ENCODE measurements at regions not wholly inside any gene's neighbourhood (a gene's known extent, or its start where the extent isn't known, plus 50 kb on each side); places are given as distances from the start of the nearest gene placed in this dataset.

GRCh38 chr16:82248677-82249076, 78.7 kb upstream of the MPHOSPH6 start:
- Histone ChIP-seq H3K4me1 (no peaks in the 10 kb centered on the region), H3K27me3 (peaks cover 0 to 2% (median 0%) of the 10 kb centered on the region in 4 donors), H3K27ac (no peak overlapping the region), H3K4me3 (no peak overlapping the region), H3K36me3 (no peaks in the 10 kb centered on the region), H3K9me3 (no peaks in the 10 kb centered on the region)
- TF ChIP-seq CTCF (IDR thresholded peaks at IDR 0.05): no peak
- no peak for FAIRE-seq
- ATAC-seq: no peak
- WGBS, 2 donors: 40 to 47% methylated on average over 1 of the region's 1 CpG
- intact Hi-C loops (cut with DNase I): no loop called here
- no peak for DNase-seq

DNA sequence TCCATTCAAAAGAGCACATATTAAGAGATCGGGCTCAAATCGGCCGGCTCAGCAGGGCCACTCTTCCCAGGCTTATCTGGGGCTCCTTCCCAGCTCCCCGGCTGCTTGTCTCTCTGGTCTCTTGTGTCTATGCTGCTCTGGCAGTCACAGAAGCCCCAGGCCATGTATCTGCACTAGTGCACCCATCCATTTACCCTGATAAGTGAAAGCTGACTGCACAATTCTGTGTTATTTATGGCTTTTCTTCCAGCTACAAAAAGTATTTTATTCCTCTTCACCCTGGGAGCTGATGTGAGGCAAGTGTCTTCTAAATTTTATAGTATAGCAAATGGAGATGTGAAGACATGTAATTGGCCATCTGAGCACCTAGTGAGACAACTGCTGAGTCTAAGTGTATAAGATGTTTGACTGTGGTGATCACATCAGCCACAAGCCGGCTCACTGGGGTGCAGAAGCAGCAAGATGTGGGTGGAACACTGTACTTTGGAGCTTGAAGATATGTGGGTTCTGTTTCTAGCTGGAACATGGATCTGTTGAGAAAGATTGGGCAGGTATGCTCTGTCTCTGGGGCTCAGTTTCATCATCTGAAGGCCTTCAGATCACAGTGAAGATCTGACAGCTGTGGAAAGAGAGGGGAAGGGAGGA, 78.1 kb upstream of the MPHOSPH6 start:
- Histone ChIP-seq H3K4me3 (no peak overlapping the region), H3K27me3 (no peaks in the 10 kb centered on the region), H3K4me1 (no peaks in the 10 kb centered on the region), H3K9me3 (no peaks in the 10 kb centered on the region), H3K27ac (no peak overlapping the region), H3K36me3 (no peaks in the 10 kb centered on the region)
- FAIRE-seq: no peak
- TF ChIP-seq CTCF (IDR thresholded peaks at IDR 0.05): no peak
- no peak for DNase-seq
- no peak for ATAC-seq
- WGBS, 2 donors: 50 to 75% methylated on average over 5 of the region's 5 CpGs
- intact Hi-C loops (cut with DNase I): no loop called here

- WGBS, 2 donors: 77 to 85% methylated on average over 9 of the region's 9 CpGs
- no peaks in the 10 kb centered on the region for H3K27me3 ChIP-seq
- H3K9me3 ChIP-seq: no peaks in the 10 kb centered on the region
- no peak for FAIRE-seq
- no peak overlapping the region for H3K27ac ChIP-seq
- H3K36me3 ChIP-seq: no peaks in the 10 kb centered on the region
- DNase-seq: no peak
- TF ChIP-seq CTCF (IDR thresholded peaks at IDR 0.05): no peak
- H3K4me3 ChIP-seq: no peak overlapping the region
- H3K4me1 ChIP-seq: no peaks in the 10 kb centered on the region
- no peak for ATAC-seq
- intact Hi-C loops (cut with DNase I): no loop called here
Measured at GRCh38 chr16:82242201-82242600, 72.2 kb upstream of the MPHOSPH6 start.

GRCh38 chr16:82241469-82242052, 71.5 kb upstream of the MPHOSPH6 start:
- intact Hi-C loops (cut with DNase I): no loop called here
- H3K27me3 ChIP-seq: no peaks in the 10 kb centered on the region
- no peaks in the 10 kb centered on the region for H3K4me1 ChIP-seq
- no peaks in the 10 kb centered on the region for H3K36me3 ChIP-seq
- no peaks in the 10 kb centered on the region for H3K9me3 ChIP-seq
- ATAC-seq (no peak), FAIRE-seq (no peak), DNase-seq (no peak)
- H3K27ac ChIP-seq: no peak overlapping the region
- 65 to 76% methylated on average over 5 of the region's 5 CpGs for WGBS, 2 donors
- H3K4me3 ChIP-seq: no peak overlapping the region
- TF ChIP-seq CTCF (IDR thresholded peaks at IDR 0.05): no peak

- ATAC-seq (no peak), FAIRE-seq (no peak), DNase-seq (no peak)
- intact Hi-C loops (cut with DNase I): no loop called here
- Histone ChIP-seq H3K4me3 (no peak overlapping the region), H3K27me3 (no peaks in the 10 kb centered on the region), H3K27ac (no peak overlapping the region), H3K36me3 (no peaks in the 10 kb centered on the region), H3K9me3 (no peaks in the 10 kb centered on the region), H3K4me1 (no peaks in the 10 kb centered on the region)
- 38 to 46% methylated on average over 2 of the region's 2 CpGs for WGBS, 2 donors
- TF ChIP-seq CTCF (IDR thresholded peaks at IDR 0.05): no peak
Measured at GRCh38 chr16:82240111-82240510, 70.1 kb upstream of the MPHOSPH6 start.
